ENCODE measurements at regions not wholly inside any gene's neighbourhood (a gene's known extent, or its start where the extent isn't known, plus 50 kb on each side); places are given as distances from the start of the nearest gene placed in this dataset.

- DNase-seq (ENCODE audit: insufficient read length) (no peak), FAIRE-seq (no peak)
- TF ChIP-seq POLR2AphosphoS5 (IDR thresholded peaks at IDR 0.05; ENCODE audit: low read depth, low read length), result no peak
- no peak for TF ChIP-seq POLR2A (IDR thresholded peaks at IDR 0.05; ENCODE audit: low read depth, low read length)
- TF ChIP-seq TAF1 (IDR thresholded peaks at IDR 0.05; ENCODE audit: borderline replicate concordance, low read depth, low read length), result no peak
Observed at GRCh38 chr3:72368331-72368975, 479.8 kb downstream of the SHQ1 start.

- TF ChIP-seq POLR2AphosphoS5 (IDR thresholded peaks at IDR 0.05; ENCODE audit: low read depth, low read length) (no peak), TAF1 (IDR thresholded peaks at IDR 0.05; ENCODE audit: borderline replicate concordance, low read depth, low read length) (no peak), POLR2A (IDR thresholded peaks at IDR 0.05; ENCODE audit: low read depth, low read length) (no peak)
- DNase-seq (ENCODE audit: insufficient read length), result no peak
Observed at GRCh38 chr3:72361990-72362389, 486.3 kb downstream of the SHQ1 start.

GRCh38 chr3:72359743-72360142, 488.5 kb downstream of the SHQ1 start:
- DNase-seq (ENCODE audit: insufficient read length) (no peak), FAIRE-seq (no peak)
- TF ChIP-seq POLR2AphosphoS5 (IDR thresholded peaks at IDR 0.05; ENCODE audit: low read depth, low read length) (no peak), POLR2A (IDR thresholded peaks at IDR 0.05; ENCODE audit: low read depth, low read length) (no peak)

More at GRCh38 chr3:72361990-72362389, 486.3 kb downstream of the SHQ1 start:
- FAIRE-seq, result no peak

GRCh38 chr3:72355168-72355567, 493.1 kb downstream of the SHQ1 start:
- FAIRE-seq (no peak), DNase-seq (ENCODE audit: insufficient read length) (no peak)
- TF ChIP-seq POLR2AphosphoS5 (IDR thresholded peaks at IDR 0.05; ENCODE audit: low read depth, low read length), result no peak
- TF ChIP-seq POLR2A (IDR thresholded peaks at IDR 0.05; ENCODE audit: low read depth, low read length), result no peak
- TF ChIP-seq TAF1 (IDR thresholded peaks at IDR 0.05; ENCODE audit: borderline replicate concordance, low read depth, low read length), result no peak

GRCh38 chr3:72354486-72354885, 493.8 kb downstream of the SHQ1 start:
- DNase-seq (ENCODE audit: insufficient read length), result no peak
- no peak for FAIRE-seq
- TF ChIP-seq POLR2A (IDR thresholded peaks at IDR 0.05; ENCODE audit: low read depth, low read length), result no peak
- TF ChIP-seq TAF1 (IDR thresholded peaks at IDR 0.05; ENCODE audit: borderline replicate concordance, low read depth, low read length), result no peak
- no peak for TF ChIP-seq POLR2AphosphoS5 (IDR thresholded peaks at IDR 0.05; ENCODE audit: low read depth, low read length)

GRCh38 chr3:72353236-72354128, 494.8 kb downstream of the SHQ1 start:
- FAIRE-seq, result no peak
- DNase-seq (ENCODE audit: insufficient read length), result no peak
- no peak for TF ChIP-seq TAF1 (IDR thresholded peaks at IDR 0.05; ENCODE audit: borderline replicate concordance, low read depth, low read length)

- FAIRE-seq (no peak), DNase-seq (ENCODE audit: insufficient read length) (no peak)
- TF ChIP-seq TAF1 (IDR thresholded peaks at IDR 0.05; ENCODE audit: borderline replicate concordance, low read depth, low read length) (no peak), POLR2A (IDR thresholded peaks at IDR 0.05; ENCODE audit: low read depth, low read length) (no peak), POLR2AphosphoS5 (IDR thresholded peaks at IDR 0.05; ENCODE audit: low read depth, low read length) (no peak)
Observed at GRCh38 chr3:72352176-72352575, 496.1 kb downstream of the SHQ1 start.

- no peak for FAIRE-seq
- TF ChIP-seq POLR2A (IDR thresholded peaks at IDR 0.05; ENCODE audit: low read depth, low read length), result no peak
- TF ChIP-seq POLR2AphosphoS5 (IDR thresholded peaks at IDR 0.05; ENCODE audit: low read depth, low read length), result no peak
- TF ChIP-seq TAF1 (IDR thresholded peaks at IDR 0.05; ENCODE audit: borderline replicate concordance, low read depth, low read length), result no peak
- DNase-seq (ENCODE audit: insufficient read length), result no peak
Observed at GRCh38 chr3:72351536-72351935, 496.7 kb downstream of the SHQ1 start.

GRCh38 chr3:72350761-72351505, 497.3 kb downstream of the SHQ1 start:
- no peak for DNase-seq (ENCODE audit: insufficient read length)
- no peak for FAIRE-seq
- no peak for TF ChIP-seq TAF1 (IDR thresholded peaks at IDR 0.05; ENCODE audit: borderline replicate concordance, low read depth, low read length)
- TF ChIP-seq POLR2AphosphoS5 (IDR thresholded peaks at IDR 0.05; ENCODE audit: low read depth, low read length), result no peak
- TF ChIP-seq POLR2A (IDR thresholded peaks at IDR 0.05; ENCODE audit: low read depth, low read length), result no peak

GRCh38 chr3:72348357-72348756, 499.9 kb downstream of the SHQ1 start:
- TF ChIP-seq POLR2AphosphoS5 (IDR thresholded peaks at IDR 0.05; ENCODE audit: low read depth, low read length), result no peak
- TF ChIP-seq TAF1 (IDR thresholded peaks at IDR 0.05; ENCODE audit: borderline replicate concordance, low read depth, low read length), result no peak
- no peak for TF ChIP-seq POLR2A (IDR thresholded peaks at IDR 0.05; ENCODE audit: low read depth, low read length)
- no peak for FAIRE-seq

GRCh38 chr3:72347819-72348319, 500.4 kb downstream of the SHQ1 start:
- DNase-seq (ENCODE audit: insufficient read length) (peak; percentile 45), FAIRE-seq (peak; percentile 77)
- TF ChIP-seq POLR2A (IDR thresholded peaks at IDR 0.05; ENCODE audit: low read depth, low read length), result no peak
- TF ChIP-seq POLR2AphosphoS5 (IDR thresholded peaks at IDR 0.05; ENCODE audit: low read depth, low read length), result no peak
- TF ChIP-seq TAF1 (IDR thresholded peaks at IDR 0.05; ENCODE audit: borderline replicate concordance, low read depth, low read length), result no peak

More at GRCh38 chr3:72348357-72348756, 499.9 kb downstream of the SHQ1 start:
- DNase-seq (ENCODE audit: insufficient read length), result no peak
